PFSK-1 (cell line): ENCODE measurements at regions not wholly inside any gene's neighbourhood (a gene's known extent, or its start where the extent isn't known, plus 50 kb on each side); places are given as distances from the start of the nearest gene placed in this dataset.

Experiments used
- FOXP2 ChIP-seq: optimal IDR thresholded peaks from 2 replicates; pipeline ENCODE3; 2011; ENCODE audit warnings: borderline replicate concordance, control low read depth, inconsistent platforms; ENCODE audit not compliant: insufficient read depth; ENCODE audit errors: extremely low read length, extremely low read depth
- POLR2AphosphoS5 ChIP-seq: IDR thresholded peaks from 2 replicates; pipeline ENCODE4 v1.6.1; 2012; ENCODE audit warnings: low read depth, mild to moderate bottlenecking, control low read depth, low read length, moderate library complexity
- REST ChIP-seq, 2 experiments: IDR thresholded peaks; 2 replicates each; pipeline versions ENCODE4 v1.6.1 to v1.8.0; 2011 to 2012; ENCODE audit warnings: low read depth in 2 of 2, low read length in 2 of 2, control low read depth in 1 of 2, inconsistent platforms in 1 of 2, mild to moderate bottlenecking in 1 of 2, moderate library complexity in 1 of 2; ENCODE audit not compliant: insufficient read depth in 1 of 2
- SIN3A ChIP-seq: IDR thresholded peaks from 2 replicates; pipeline ENCODE4 v1.6.1; 2012; ENCODE audit warnings: mild to moderate bottlenecking, low read length, moderate library complexity, borderline replicate concordance; ENCODE audit not compliant: insufficient read depth
- TAF1 ChIP-seq: IDR thresholded peaks from 2 replicates; pipeline ENCODE4 v1.6.1; 2012; ENCODE audit warnings: low read length, control low read depth, borderline replicate concordance; ENCODE audit not compliant: insufficient read depth

GRCh38 chr9:89924611-89925010 is 319.8 kb downstream of the GADD45G start:
- no peak for TF ChIP-seq FOXP2

- no peak for TF ChIP-seq FOXP2
- TF ChIP-seq TAF1, result no peak
- no peak for TF ChIP-seq SIN3A
- no peak for TF ChIP-seq POLR2AphosphoS5
- TF ChIP-seq REST (IDR thresholded peaks at IDR 0.05; ENCODE audit: insufficient read depth in 1 of 2, low read depth in 2 of 2, low read length in 2 of 2), result no peak
Measured at GRCh38 chr9:89926167-89926566, 321.4 kb downstream of the GADD45G start.

DNA sequence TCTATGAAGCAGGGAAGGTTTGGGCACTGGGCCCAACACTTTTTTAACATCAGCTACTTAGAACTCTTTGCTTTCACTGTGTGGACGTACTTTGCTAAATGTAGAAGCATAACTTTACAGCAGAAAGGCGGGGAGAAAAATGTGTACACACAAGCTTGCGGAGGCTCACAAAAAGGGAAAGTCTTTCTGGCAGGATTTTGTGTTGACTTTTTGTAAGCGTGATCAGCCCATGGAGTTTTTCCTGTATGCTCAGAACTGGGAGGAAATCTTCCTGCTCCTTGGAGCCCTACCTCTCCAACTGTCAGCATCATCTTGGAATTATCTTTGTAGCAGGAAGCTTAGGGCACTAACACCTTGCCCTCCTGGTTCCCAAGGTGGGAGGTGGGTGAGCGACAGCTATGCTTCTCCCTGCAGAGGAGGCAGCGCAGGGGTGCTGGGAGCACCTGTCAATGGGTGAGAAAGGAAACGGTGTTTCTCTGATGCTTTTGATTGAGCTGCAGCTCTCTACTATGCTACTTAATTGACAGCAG is 321.9 kb downstream of the GADD45G start:
- TF ChIP-seq POLR2AphosphoS5 (no peak), SIN3A (no peak), FOXP2 (no peak), REST (IDR thresholded peaks at IDR 0.05; ENCODE audit: insufficient read depth in 1 of 2, low read depth in 2 of 2, low read length in 2 of 2) (no peak), TAF1 (no peak)

DNA sequence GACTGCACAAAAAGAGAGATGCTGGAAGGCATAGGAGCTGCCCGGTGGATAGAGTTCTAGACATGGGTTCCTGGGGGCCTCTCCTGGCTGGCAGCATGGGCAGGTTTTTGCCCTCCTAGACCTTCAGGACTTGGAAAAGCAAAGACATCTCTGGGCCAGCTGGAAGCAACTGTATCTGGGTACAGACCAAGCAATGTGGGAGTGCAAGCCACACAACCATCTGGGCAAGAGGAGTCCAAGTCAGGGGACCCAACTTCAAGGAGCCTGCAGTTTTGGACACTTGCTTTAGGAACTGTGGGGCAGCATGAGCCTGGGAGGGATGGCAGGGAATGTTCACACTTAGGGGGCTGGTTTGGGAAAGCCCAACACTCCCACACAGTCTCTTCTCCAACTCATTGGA is 323.3 kb downstream of the GADD45G start:
- TF ChIP-seq FOXP2, result no peak
- TF ChIP-seq POLR2AphosphoS5, result no peak
- no peak for TF ChIP-seq TAF1
- no peak for TF ChIP-seq REST (IDR thresholded peaks at IDR 0.05; ENCODE audit: insufficient read depth in 1 of 2, low read depth in 2 of 2, low read length in 2 of 2)
- no peak for TF ChIP-seq SIN3A

GRCh38 chr9:89928521-89929275 is 323.9 kb downstream of the GADD45G start:
- TF ChIP-seq SIN3A (no peak), FOXP2 (no peak), POLR2AphosphoS5 (no peak), REST (IDR thresholded peaks at IDR 0.05; ENCODE audit: insufficient read depth in 1 of 2, low read depth in 2 of 2, low read length in 2 of 2) (no peak), TAF1 (no peak)
